ENCODE measurements at regions not wholly inside any gene's neighbourhood (a gene's known extent, or its start where the extent isn't known, plus 50 kb on each side); places are given as distances from the start of the nearest gene placed in this dataset.

DNA sequence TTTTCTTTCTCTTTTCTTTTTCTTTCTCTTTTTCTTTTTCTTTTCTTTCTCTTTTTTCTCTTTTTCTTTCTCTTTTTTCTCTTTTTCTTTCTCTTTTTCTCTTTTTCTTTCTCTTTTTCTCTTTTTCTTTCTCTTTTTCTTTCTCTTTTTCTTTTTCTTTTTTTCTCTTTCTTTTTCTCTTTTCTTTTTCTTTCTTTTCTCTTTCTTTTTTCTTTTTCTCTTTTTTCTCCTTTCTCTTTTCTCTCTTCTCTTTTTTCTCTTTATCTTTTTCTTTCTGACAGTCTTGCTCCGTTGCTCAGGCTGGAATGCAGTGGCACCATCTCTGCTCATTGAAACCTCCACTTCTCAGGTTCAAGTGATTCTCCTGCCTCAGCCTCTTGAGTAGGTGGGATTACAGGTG lies 335.7 kb downstream of the SQOR start:
- no peak for DNase-seq (ENCODE audit: low read depth, low spot score)
- Mint-ChIP-seq H3K4me1 (no peaks in the 10 kb centered on the region), H3K4me3 (no peak overlapping the region), H3K27me3 (ENCODE audit: low read depth) (peaks cover 2% of the 10 kb centered on the region), H3K36me3 (ENCODE audit: low read depth) (no peaks in the 10 kb centered on the region), H3K27ac (ENCODE audit: unreplicated experiment) (no peak overlapping the region), H3K9me3 (peaks cover 4% of the 10 kb centered on the region)
- TF ChIP-seq, protein P1, sequence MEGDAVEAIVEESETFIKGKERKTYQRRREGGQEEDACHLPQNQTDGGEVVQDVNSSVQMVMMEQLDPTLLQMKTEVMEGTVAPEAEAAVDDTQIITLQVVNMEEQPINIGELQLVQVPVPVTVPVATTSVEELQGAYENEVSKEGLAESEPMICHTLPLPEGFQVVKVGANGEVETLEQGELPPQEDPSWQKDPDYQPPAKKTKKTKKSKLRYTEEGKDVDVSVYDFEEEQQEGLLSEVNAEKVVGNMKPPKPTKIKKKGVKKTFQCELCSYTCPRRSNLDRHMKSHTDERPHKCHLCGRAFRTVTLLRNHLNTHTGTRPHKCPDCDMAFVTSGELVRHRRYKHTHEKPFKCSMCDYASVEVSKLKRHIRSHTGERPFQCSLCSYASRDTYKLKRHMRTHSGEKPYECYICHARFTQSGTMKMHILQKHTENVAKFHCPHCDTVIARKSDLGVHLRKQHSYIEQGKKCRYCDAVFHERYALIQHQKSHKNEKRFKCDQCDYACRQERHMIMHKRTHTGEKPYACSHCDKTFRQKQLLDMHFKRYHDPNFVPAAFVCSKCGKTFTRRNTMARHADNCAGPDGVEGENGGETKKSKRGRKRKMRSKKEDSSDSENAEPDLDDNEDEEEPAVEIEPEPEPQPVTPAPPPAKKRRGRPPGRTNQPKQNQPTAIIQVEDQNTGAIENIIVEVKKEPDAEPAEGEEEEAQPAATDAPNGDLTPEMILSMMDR (conservative IDR thresholded peaks at IDR 0.05) = no peak

DNA sequence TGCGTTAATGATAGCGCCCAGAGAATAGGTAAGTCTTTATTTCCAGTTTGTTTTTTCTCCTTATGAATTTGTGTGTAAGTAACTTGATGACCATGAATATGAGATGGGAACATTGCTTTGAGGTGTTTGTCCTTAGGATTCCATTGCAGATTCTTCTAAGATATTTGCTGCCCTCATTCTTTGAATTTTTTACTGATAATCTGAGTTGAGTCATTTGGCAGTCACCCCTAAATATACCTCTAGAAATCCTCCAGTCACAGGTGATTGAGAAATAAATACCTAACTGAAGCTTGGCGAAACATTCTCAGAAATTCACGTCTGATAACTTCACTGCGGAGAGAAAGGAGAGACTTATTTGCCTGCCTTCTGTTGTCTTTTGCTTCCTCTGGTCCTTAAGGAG lies 345.5 kb downstream of the SQOR start:
- Mint-ChIP-seq H3K27me3 (ENCODE audit: low read depth) (peaks cover 3% of the 10 kb centered on the region), H3K27ac (ENCODE audit: unreplicated experiment) (no peak overlapping the region), H3K4me3 (no peak overlapping the region), H3K9me3 (peaks cover 3% of the 10 kb centered on the region), H3K4me1 (peaks cover 4% of the 10 kb centered on the region), H3K36me3 (ENCODE audit: low read depth) (no peaks in the 10 kb centered on the region)
- TF ChIP-seq, protein P1 (conservative IDR thresholded peaks at IDR 0.05) = no peak
- no peak for DNase-seq (ENCODE audit: low read depth, low spot score)

DNA sequence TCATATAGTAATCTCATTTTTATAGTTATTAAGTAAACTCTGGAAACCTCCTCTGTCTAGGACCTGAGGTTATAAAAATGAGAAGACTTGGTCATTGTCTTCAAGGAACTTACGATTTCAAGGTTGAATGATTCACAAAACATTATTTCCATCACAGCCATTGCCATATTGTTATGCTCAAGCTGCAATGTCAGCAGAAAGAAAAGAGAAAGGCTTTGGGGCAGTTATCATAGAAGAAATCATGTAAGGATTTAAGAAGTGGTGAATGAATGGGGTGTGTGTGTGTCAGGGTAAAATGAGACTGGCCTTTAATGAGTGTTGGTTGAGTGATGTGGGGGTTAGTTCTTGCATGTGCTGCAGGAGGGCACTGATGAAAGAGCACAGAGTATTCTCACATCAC lies 346.8 kb downstream of the SQOR start:
- Mint-ChIP-seq H3K4me3 (no peak overlapping the region), H3K27me3 (ENCODE audit: low read depth) (peaks cover 3% of the 10 kb centered on the region), H3K36me3 (ENCODE audit: low read depth) (no peaks in the 10 kb centered on the region), H3K27ac (ENCODE audit: unreplicated experiment) (peak overlapping the region; percentile 79), H3K9me3 (peaks cover 6% of the 10 kb centered on the region), H3K4me1 (peaks cover 4% of the 10 kb centered on the region)
- DNase-seq (ENCODE audit: low read depth, low spot score) = no peak
- TF ChIP-seq, protein P1 (conservative IDR thresholded peaks at IDR 0.05) = no peak

DNA sequence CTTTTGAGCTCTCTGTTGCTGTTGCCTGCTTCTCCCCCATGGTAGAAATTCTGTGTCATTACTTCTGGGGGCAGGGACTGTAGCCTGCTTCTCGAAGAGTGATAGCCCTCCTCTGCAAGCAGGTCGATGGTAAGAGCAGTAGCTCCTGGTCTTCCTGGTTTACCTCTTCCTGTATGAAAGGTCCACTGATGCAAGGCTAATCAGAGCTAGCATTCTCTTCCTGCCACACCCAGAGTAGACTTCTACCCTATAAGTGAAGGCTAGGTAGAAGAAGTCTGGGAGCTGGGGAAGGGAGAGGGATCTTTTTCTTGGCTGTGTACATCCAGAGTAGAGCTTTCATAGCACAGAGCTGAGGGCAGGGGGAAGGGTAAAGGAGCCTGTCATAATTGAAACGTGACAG lies 357.0 kb downstream of the SQOR start:
- H3K4me3 Mint-ChIP-seq = no peak overlapping the region
- TF ChIP-seq, protein P1 (conservative IDR thresholded peaks at IDR 0.05) = no peak
- H3K27me3 Mint-ChIP-seq (ENCODE audit: low read depth) = no peaks in the 10 kb centered on the region
- no peak overlapping the region for H3K27ac Mint-ChIP-seq (ENCODE audit: unreplicated experiment)
- no peaks in the 10 kb centered on the region for H3K36me3 Mint-ChIP-seq (ENCODE audit: low read depth)
- peaks cover 11% of the 10 kb centered on the region for H3K9me3 Mint-ChIP-seq
- no peak for DNase-seq (ENCODE audit: low read depth, low spot score)
- H3K4me1 Mint-ChIP-seq = no peaks in the 10 kb centered on the region

DNA sequence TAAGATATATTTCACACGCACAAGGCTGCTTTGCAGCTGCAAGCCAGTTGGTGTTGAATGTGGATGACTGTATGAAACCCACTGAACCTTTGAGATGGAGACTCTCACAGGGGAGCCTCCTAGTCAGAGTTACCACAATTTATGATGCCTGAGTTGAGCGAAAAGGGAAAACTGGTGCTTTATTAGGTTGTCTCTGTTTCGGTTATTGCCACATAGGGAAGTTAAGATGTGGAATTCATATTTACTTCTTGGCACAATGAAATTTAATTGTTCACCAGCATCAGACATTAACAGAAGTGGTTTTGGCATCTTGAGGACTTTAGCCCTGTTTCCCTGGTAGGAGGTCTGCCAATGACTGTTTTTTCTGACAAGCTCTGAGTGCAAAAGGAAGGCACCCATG lies 358.2 kb downstream of the SQOR start:
- TF ChIP-seq, protein P1 (conservative IDR thresholded peaks at IDR 0.05) = no peak
- H3K27ac Mint-ChIP-seq (ENCODE audit: unreplicated experiment) = no peak overlapping the region
- no peak for DNase-seq (ENCODE audit: low read depth, low spot score)
- H3K36me3 Mint-ChIP-seq (ENCODE audit: low read depth) = no peaks in the 10 kb centered on the region
- H3K9me3 Mint-ChIP-seq = peaks cover 11% of the 10 kb centered on the region
- no peak overlapping the region for H3K4me3 Mint-ChIP-seq
- no peaks in the 10 kb centered on the region for H3K4me1 Mint-ChIP-seq
- no peaks in the 10 kb centered on the region for H3K27me3 Mint-ChIP-seq (ENCODE audit: low read depth)

DNA sequence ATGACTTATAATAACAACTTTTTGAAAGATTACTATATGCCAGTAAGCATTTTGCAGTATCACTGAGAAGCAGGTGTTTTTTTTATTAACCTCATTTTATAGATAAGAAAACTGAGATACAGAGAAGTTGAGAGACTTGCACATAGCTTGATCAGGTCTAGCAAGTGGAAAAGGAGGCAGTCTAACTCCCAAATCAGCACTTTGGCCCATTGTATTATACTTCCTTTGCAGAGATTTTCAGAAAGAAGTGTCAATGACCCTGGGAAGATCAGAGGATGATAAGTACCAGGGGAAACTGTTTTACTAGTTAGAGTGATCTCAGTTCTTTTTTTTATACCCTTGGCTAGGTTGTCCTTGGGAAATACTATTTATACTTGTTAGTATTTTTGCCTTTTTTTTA lies 358.7 kb downstream of the SQOR start:
- no peaks in the 10 kb centered on the region for H3K4me1 Mint-ChIP-seq
- H3K4me3 Mint-ChIP-seq = no peak overlapping the region
- H3K27ac Mint-ChIP-seq (ENCODE audit: unreplicated experiment) = no peak overlapping the region
- H3K36me3 Mint-ChIP-seq (ENCODE audit: low read depth) = no peaks in the 10 kb centered on the region
- TF ChIP-seq, protein P1 (conservative IDR thresholded peaks at IDR 0.05) = no peak
- no peak for DNase-seq (ENCODE audit: low read depth, low spot score)
- no peaks in the 10 kb centered on the region for H3K27me3 Mint-ChIP-seq (ENCODE audit: low read depth)
- H3K9me3 Mint-ChIP-seq = peaks cover 11% of the 10 kb centered on the region
